ENCODE measurements at regions not wholly inside any gene's neighbourhood (a gene's known extent, or its start where the extent isn't known, plus 50 kb on each side); places are given as distances from the start of the nearest gene placed in this dataset.

- DNase-seq (ENCODE audit: low read depth in 4 of 6, low spot score in 6 of 6) = no peak
- Histone ChIP-seq H3K9me3 (ENCODE audit: control insufficient read depth, insufficient read depth, low read length) (no peaks in the 10 kb centered on the region), H3K4me1 (ENCODE audit: control insufficient read depth, insufficient read depth, low read length) (no peaks in the 10 kb centered on the region), H3K27ac (ENCODE audit: low read depth, low read length) (no peak overlapping the region), H3K4me3 (ENCODE audit: low read depth, low read length) (no peak overlapping the region), H3K36me3 (ENCODE audit: control insufficient read depth, insufficient read depth, low read length) (no peaks in the 10 kb centered on the region), H3K27me3 (ENCODE audit: control insufficient read depth, insufficient read depth, low read length) (no peaks in the 10 kb centered on the region)
- WGBS (ENCODE audit: insufficient coverage) = 85% methylated on average over 3 of the region's 4 CpGs
Observed at GRCh38 chrX:125810856-125811255, 355.2 kb downstream of the DCAF12L2 start.

- no peak overlapping the region for H3K27ac ChIP-seq (ENCODE audit: low read depth, low read length)
- H3K4me3 ChIP-seq (ENCODE audit: low read depth, low read length) = no peak overlapping the region
- WGBS (ENCODE audit: insufficient coverage) = no CpG with 5 or more reads among the region's 2 CpGs
- no peaks in the 10 kb centered on the region for H3K27me3 ChIP-seq (ENCODE audit: control insufficient read depth, insufficient read depth, low read length)
- peaks cover 3% of the 10 kb centered on the region for H3K9me3 ChIP-seq (ENCODE audit: control insufficient read depth, insufficient read depth, low read length)
- H3K36me3 ChIP-seq (ENCODE audit: control insufficient read depth, insufficient read depth, low read length) = no peaks in the 10 kb centered on the region
- no peaks in the 10 kb centered on the region for H3K4me1 ChIP-seq (ENCODE audit: control insufficient read depth, insufficient read depth, low read length)
- no peak for DNase-seq (ENCODE audit: low read depth in 4 of 6, low spot score in 6 of 6)
Observed at GRCh38 chrX:125826080-125826479, 340.0 kb downstream of the DCAF12L2 start.

GRCh38 chrX:125826774-125827451, 339.2 kb downstream of the DCAF12L2 start:
- Histone ChIP-seq H3K27ac (ENCODE audit: low read depth, low read length) (no peak overlapping the region), H3K36me3 (ENCODE audit: control insufficient read depth, insufficient read depth, low read length) (no peaks in the 10 kb centered on the region), H3K4me3 (ENCODE audit: low read depth, low read length) (no peak overlapping the region), H3K4me1 (ENCODE audit: control insufficient read depth, insufficient read depth, low read length) (no peaks in the 10 kb centered on the region), H3K9me3 (ENCODE audit: control insufficient read depth, insufficient read depth, low read length) (peaks cover 3% of the 10 kb centered on the region), H3K27me3 (ENCODE audit: control insufficient read depth, insufficient read depth, low read length) (no peaks in the 10 kb centered on the region)
- DNase-seq (ENCODE audit: low read depth in 4 of 6, low spot score in 6 of 6) = no peak
- WGBS (ENCODE audit: insufficient coverage) = 77% methylated on average over 6 of the region's 6 CpGs

- H3K9me3 ChIP-seq (ENCODE audit: control insufficient read depth, insufficient read depth, low read length) = no peaks in the 10 kb centered on the region
- H3K36me3 ChIP-seq (ENCODE audit: control insufficient read depth, insufficient read depth, low read length) = no peaks in the 10 kb centered on the region
- no peaks in the 10 kb centered on the region for H3K27me3 ChIP-seq (ENCODE audit: control insufficient read depth, insufficient read depth, low read length)
- no peak overlapping the region for H3K27ac ChIP-seq (ENCODE audit: low read depth, low read length)
- WGBS (ENCODE audit: insufficient coverage) = no CpG with 5 or more reads among the region's 1 CpG
- H3K4me1 ChIP-seq (ENCODE audit: control insufficient read depth, insufficient read depth, low read length) = no peaks in the 10 kb centered on the region
- no peak overlapping the region for H3K4me3 ChIP-seq (ENCODE audit: low read depth, low read length)
- DNase-seq (ENCODE audit: low read depth in 4 of 6, low spot score in 6 of 6) = no peak
Observed at GRCh38 chrX:125846271-125846670, 319.8 kb downstream of the DCAF12L2 start.

- no peaks in the 10 kb centered on the region for H3K9me3 ChIP-seq (ENCODE audit: control insufficient read depth, insufficient read depth, low read length)
- H3K4me3 ChIP-seq (ENCODE audit: low read depth, low read length) = no peak overlapping the region
- H3K4me1 ChIP-seq (ENCODE audit: control insufficient read depth, insufficient read depth, low read length) = no peaks in the 10 kb centered on the region
- no peak overlapping the region for H3K27ac ChIP-seq (ENCODE audit: low read depth, low read length)
- no peaks in the 10 kb centered on the region for H3K27me3 ChIP-seq (ENCODE audit: control insufficient read depth, insufficient read depth, low read length)
- H3K36me3 ChIP-seq (ENCODE audit: control insufficient read depth, insufficient read depth, low read length) = no peaks in the 10 kb centered on the region
- DNase-seq (ENCODE audit: low read depth in 4 of 6, low spot score in 6 of 6) = no peak
Observed at GRCh38 chrX:125850693-125851092, 315.4 kb downstream of the DCAF12L2 start.

- DNase-seq (ENCODE audit: low read depth in 4 of 6, low spot score in 6 of 6) = no peak
- no peak overlapping the region for H3K27ac ChIP-seq (ENCODE audit: low read depth, low read length)
- H3K27me3 ChIP-seq (ENCODE audit: control insufficient read depth, insufficient read depth, low read length) = no peaks in the 10 kb centered on the region
- no peak overlapping the region for H3K4me3 ChIP-seq (ENCODE audit: low read depth, low read length)
- no peaks in the 10 kb centered on the region for H3K36me3 ChIP-seq (ENCODE audit: control insufficient read depth, insufficient read depth, low read length)
- H3K4me1 ChIP-seq (ENCODE audit: control insufficient read depth, insufficient read depth, low read length) = no peaks in the 10 kb centered on the region
- peaks cover 4% of the 10 kb centered on the region for H3K9me3 ChIP-seq (ENCODE audit: control insufficient read depth, insufficient read depth, low read length)
- WGBS (ENCODE audit: insufficient coverage) = 57% methylated on average over 2 of the region's 2 CpGs
Observed at GRCh38 chrX:125883169-125883568, 282.9 kb downstream of the DCAF12L2 start.

GRCh38 chrX:125894947-125895346, 271.1 kb downstream of the DCAF12L2 start:
- no peak overlapping the region for H3K4me3 ChIP-seq (ENCODE audit: low read depth, low read length)
- no peaks in the 10 kb centered on the region for H3K36me3 ChIP-seq (ENCODE audit: control insufficient read depth, insufficient read depth, low read length)
- 57% methylated on average over 2 of the region's 4 CpGs for WGBS (ENCODE audit: insufficient coverage)
- no peak for DNase-seq (ENCODE audit: low read depth in 4 of 6, low spot score in 6 of 6)
- H3K9me3 ChIP-seq (ENCODE audit: control insufficient read depth, insufficient read depth, low read length) = peaks cover 1% of the 10 kb centered on the region
- no peaks in the 10 kb centered on the region for H3K27me3 ChIP-seq (ENCODE audit: control insufficient read depth, insufficient read depth, low read length)
- no peaks in the 10 kb centered on the region for H3K4me1 ChIP-seq (ENCODE audit: control insufficient read depth, insufficient read depth, low read length)
- no peak overlapping the region for H3K27ac ChIP-seq (ENCODE audit: low read depth, low read length)

- no peaks in the 10 kb centered on the region for H3K27me3 ChIP-seq (ENCODE audit: control insufficient read depth, insufficient read depth, low read length)
- WGBS (ENCODE audit: insufficient coverage) = 75% methylated on average over 3 of the region's 3 CpGs
- no peak for DNase-seq (ENCODE audit: low read depth in 4 of 6, low spot score in 6 of 6)
- no peak overlapping the region for H3K27ac ChIP-seq (ENCODE audit: low read depth, low read length)
- no peak overlapping the region for H3K4me3 ChIP-seq (ENCODE audit: low read depth, low read length)
- H3K9me3 ChIP-seq (ENCODE audit: control insufficient read depth, insufficient read depth, low read length) = peaks cover 1% of the 10 kb centered on the region
- H3K4me1 ChIP-seq (ENCODE audit: control insufficient read depth, insufficient read depth, low read length) = no peaks in the 10 kb centered on the region
- no peaks in the 10 kb centered on the region for H3K36me3 ChIP-seq (ENCODE audit: control insufficient read depth, insufficient read depth, low read length)
Observed at GRCh38 chrX:125895518-125895917, 270.6 kb downstream of the DCAF12L2 start.

- WGBS (ENCODE audit: insufficient coverage) = no CpG with 5 or more reads among the region's 4 CpGs
- H3K9me3 ChIP-seq (ENCODE audit: control insufficient read depth, insufficient read depth, low read length) = no peaks in the 10 kb centered on the region
- H3K4me3 ChIP-seq (ENCODE audit: low read depth, low read length) = no peak overlapping the region
- DNase-seq (ENCODE audit: low read depth in 4 of 6, low spot score in 6 of 6) = no peak
- H3K4me1 ChIP-seq (ENCODE audit: control insufficient read depth, insufficient read depth, low read length) = no peaks in the 10 kb centered on the region
- H3K27ac ChIP-seq (ENCODE audit: low read depth, low read length) = no peak overlapping the region
- no peaks in the 10 kb centered on the region for H3K27me3 ChIP-seq (ENCODE audit: control insufficient read depth, insufficient read depth, low read length)
- H3K36me3 ChIP-seq (ENCODE audit: control insufficient read depth, insufficient read depth, low read length) = no peaks in the 10 kb centered on the region
Observed at GRCh38 chrX:125926295-125926694, 239.8 kb downstream of the DCAF12L2 start.

GRCh38 chrX:125940985-125941384, 225.1 kb downstream of the DCAF12L2 start:
- Histone ChIP-seq H3K4me3 (ENCODE audit: low read depth, low read length) (no peak overlapping the region), H3K4me1 (ENCODE audit: control insufficient read depth, insufficient read depth, low read length) (no peaks in the 10 kb centered on the region)
- 54% methylated on average over 1 of the region's 1 CpG for WGBS (ENCODE audit: insufficient coverage)

More at GRCh38 chrX:125940985-125941384, 225.1 kb downstream of the DCAF12L2 start:
- H3K27me3 ChIP-seq (ENCODE audit: control insufficient read depth, insufficient read depth, low read length) = no peaks in the 10 kb centered on the region
- H3K27ac ChIP-seq (ENCODE audit: low read depth, low read length) = no peak overlapping the region
- H3K9me3 ChIP-seq (ENCODE audit: control insufficient read depth, insufficient read depth, low read length) = peaks cover 2% of the 10 kb centered on the region
- no peaks in the 10 kb centered on the region for H3K36me3 ChIP-seq (ENCODE audit: control insufficient read depth, insufficient read depth, low read length)
- DNase-seq (ENCODE audit: low read depth in 4 of 6, low spot score in 6 of 6) = no peak
